Omental fat pad (tissue), 3 donors: ENCODE measurements at regions not wholly inside any gene's neighbourhood (a gene's known extent, or its start where the extent isn't known, plus 50 kb on each side); places are given as distances from the start of the nearest gene placed in this dataset.

Experiments
- ATAC-seq: fragments of 150-250 bp; one replicate; pipeline ENCODE4 v1.9.1; 2016; ENCODE audit warnings: mild to moderate bottlenecking, moderate library complexity; ENCODE audit not compliant: low FRiP score
- DNase-seq: peaks from one replicate; pipeline ENCODE4 v3.0.0-alpha.2; 2019; ENCODE audit warnings: low spot score
- CTCF ChIP-seq, 3 donors: fragments of 450-650 bp; IDR thresholded peaks; one replicate each; pipeline ENCODE4 v1.5.1; 2016 to 2017; ENCODE audit warnings: antibody characterized with exemption in 3 of 3, mild to moderate bottlenecking in 3 of 3, moderate library complexity in 2 of 3

- TF ChIP-seq CTCF (IDR thresholded peaks at IDR 0.05), result no peak
- DNase-seq, result no peak
- no peak for ATAC-seq
Measured at GRCh38 chr9:73742412-73742811, 590.7 kb downstream of the ANXA1 start.

GRCh38 chr9:73743826-73744225 lies 592.2 kb downstream of the ANXA1 start:
- no peak for DNase-seq
- ATAC-seq, result no peak
- TF ChIP-seq CTCF (IDR thresholded peaks at IDR 0.05), result no peak

GRCh38 chr9:73745598-73745997 lies 593.9 kb downstream of the ANXA1 start:
- TF ChIP-seq CTCF (IDR thresholded peaks at IDR 0.05), result no peak
- DNase-seq, result no peak
- ATAC-seq, result no peak

- TF ChIP-seq CTCF (IDR thresholded peaks at IDR 0.05), result no peak
- DNase-seq, result no peak
- no peak for ATAC-seq
Measured at GRCh38 chr9:73753171-73753570, 601.5 kb downstream of the ANXA1 start.

- TF ChIP-seq CTCF (IDR thresholded peaks at IDR 0.05), result no peak
- ATAC-seq, result no peak
- no peak for DNase-seq
Measured at GRCh38 chr9:73761905-73762304, 610.2 kb downstream of the ANXA1 start.

GRCh38 chr9:73773896-73774295 lies 622.2 kb downstream of the ANXA1 start:
- no peak for ATAC-seq
- no peak for DNase-seq

GRCh38 chr9:73775757-73776156 lies 624.1 kb downstream of the ANXA1 start:
- TF ChIP-seq CTCF (IDR thresholded peaks at IDR 0.05), result no peak
- no peak for DNase-seq
- ATAC-seq, result no peak

More at GRCh38 chr9:73773896-73774295, 622.2 kb downstream of the ANXA1 start:
- no peak for TF ChIP-seq CTCF (IDR thresholded peaks at IDR 0.05)
